HEK293 (cell line): ENCODE measurements at regions not wholly inside any gene's neighbourhood (a gene's known extent, or its start where the extent isn't known, plus 50 kb on each side); places are given as distances from the start of the nearest gene placed in this dataset.

ENCODE experiments used
- CTCF ChIA-PET: fragments of 350-600 bp; formaldehyde crosslinking; extraction: SDS; loops from one replicate; lab custom pipeline; 2021; ENCODE audit warnings: antibody characterized with exemption; lab: Yijun Ruan, JAX
- POLR2A ChIA-PET: fragments of 300-600 bp; formaldehyde crosslinking; extraction: SDS; loops from one replicate; lab custom pipeline; 2020; ENCODE audit warnings: antibody characterized with exemption, inconsistent platforms; lab: Yijun Ruan, JAX
- H3K27ac ChIP-seq: fragments of 200-500 bp; sonication (Bioruptor generic); 2 replicates; pipeline ENCODE4 v1.5.1; 2014; ENCODE audit warnings: low read depth, low read length, control low read depth, inconsistent platforms; ENCODE audit errors: extremely low read depth
- H3K36me3 ChIP-seq, 2 experiments: fragments of 200-500 bp in 1 of 2; sonication (Bioruptor generic) in 1 of 2; 1 replicate in 1 of 2; 2 replicates in 1 of 2; pipeline ENCODE4 v1.5.1; 2014 to 2017; ENCODE audit warnings: inconsistent platforms in 2 of 2, low read length in 2 of 2; ENCODE audit not compliant: control insufficient read depth in 2 of 2, insufficient read depth in 1 of 2
- H3K4me1 ChIP-seq: fragments of 200-500 bp; sonication (Bioruptor generic); 2 replicates; pipeline ENCODE4 v1.5.1; 2014; ENCODE audit warnings: mild to moderate bottlenecking, low read length, inconsistent platforms; ENCODE audit not compliant: control insufficient read depth, insufficient read depth
- H3K4me3 ChIP-seq: 2 replicates; pipeline ENCODE4 v1.5.1; 2011; ENCODE audit warnings: low read depth, mild to moderate bottlenecking, control low read depth, low read length, moderate library complexity
- H3K9me3 ChIP-seq: fragments of 200-500 bp; sonication (Bioruptor generic); 2 replicates; pipeline ENCODE4 v1.5.1; 2014; ENCODE audit warnings: low read depth, low read length, inconsistent platforms; ENCODE audit not compliant: control insufficient read depth, insufficient read depth
- SCRT1 ChIP-seq: fragments of 450-650 bp; formaldehyde crosslinking; IDR thresholded peaks from 2 replicates; pipeline ENCODE4 v1.5.1; 2016; ENCODE audit warnings: missing biosample characterization, missing genetic modification characterization, borderline replicate concordance
- SETDB1 ChIP-seq: IDR thresholded peaks from one replicate; pipeline ENCODE4 v1.6.1; 2017; ENCODE audit warnings: mild to moderate bottlenecking, low read length, moderate library complexity, mixed read lengths; ENCODE audit not compliant: insufficient read length
- SP7 ChIP-seq: fragments of 450-650 bp; formaldehyde crosslinking; IDR thresholded peaks from 2 replicates; pipeline ENCODE4 v1.5.1; 2016; ENCODE audit warnings: missing biosample characterization, missing genetic modification characterization
- YY2 ChIP-seq: fragments of 450-650 bp; formaldehyde crosslinking; IDR thresholded peaks from 2 replicates; pipeline ENCODE4 v1.5.1; 2016; ENCODE audit warnings: missing biosample characterization, missing genetic modification characterization
- ZEB2 ChIP-seq: fragments of 450-650 bp; formaldehyde crosslinking; IDR thresholded peaks from 2 replicates; pipeline ENCODE4 v1.5.1; 2016; ENCODE audit warnings: missing biosample characterization, missing genetic modification characterization
- ZNF138 ChIP-seq: fragments of 450-650 bp; formaldehyde crosslinking; IDR thresholded peaks from 2 replicates; pipeline ENCODE4 v1.5.1; 2016; ENCODE audit warnings: missing biosample characterization, missing genetic modification characterization, borderline replicate concordance
- ZNF2 ChIP-seq: fragments of 450-650 bp; formaldehyde crosslinking; IDR thresholded peaks from 2 replicates; pipeline ENCODE4 v1.5.1; 2016; ENCODE audit warnings: missing biosample characterization, missing genetic modification characterization
- ZNF223 ChIP-seq: fragments of 450-650 bp; formaldehyde crosslinking; IDR thresholded peaks from 2 replicates; pipeline ENCODE4 v1.5.1; 2016; ENCODE audit warnings: missing biosample characterization, missing genetic modification characterization
- ZNF266 ChIP-seq: fragments of 450-650 bp; formaldehyde crosslinking; IDR thresholded peaks from 2 replicates; pipeline ENCODE4 v1.5.1; 2016; ENCODE audit warnings: missing biosample characterization, missing genetic modification characterization, low read depth
- ZNF280C ChIP-seq: fragments of 450-650 bp; formaldehyde crosslinking; IDR thresholded peaks from 2 replicates; pipeline ENCODE4 v1.5.1; 2016; ENCODE audit warnings: missing biosample characterization, missing genetic modification characterization
- ZNF580 ChIP-seq: fragments of 450-650 bp; formaldehyde crosslinking; IDR thresholded peaks from 2 replicates; pipeline ENCODE4 v1.5.1; 2016; ENCODE audit warnings: missing biosample characterization, missing genetic modification characterization
- ZNF621 ChIP-seq: fragments of 450-650 bp; formaldehyde crosslinking; IDR thresholded peaks from 2 replicates; pipeline ENCODE4 v1.5.1; 2017; ENCODE audit warnings: missing biosample characterization, missing genetic modification characterization
- ZNF785 ChIP-seq: fragments of 450-650 bp; formaldehyde crosslinking; IDR thresholded peaks from 2 replicates; pipeline ENCODE4 v1.5.1; 2016; ENCODE audit warnings: missing biosample characterization, missing genetic modification characterization
- ZNF837 ChIP-seq: fragments of 450-650 bp; formaldehyde crosslinking; IDR thresholded peaks from 2 replicates; pipeline ENCODE4 v1.5.1; 2016; ENCODE audit warnings: missing biosample characterization, missing genetic modification characterization
- TF ChIP-seq, protein P1 (sequence below): fragments of 450-650 bp; formaldehyde crosslinking; IDR thresholded peaks from 2 replicates; pipeline ENCODE4 v1.5.1; 2016; ENCODE audit warnings: missing biosample characterization, missing genetic modification characterization, low read depth
- TF ChIP-seq, protein P2 (sequence below): fragments of 450-650 bp; IDR thresholded peaks from 2 replicates; pipeline ENCODE4 v1.5.1; 2018; ENCODE audit warnings: missing biosample characterization, missing genetic modification characterization
- TF ChIP-seq, protein P3 (sequence below): fragments of 450-650 bp; formaldehyde crosslinking; IDR thresholded peaks from 2 replicates; pipeline ENCODE4 v1.5.1; 2016; ENCODE audit warnings: missing biosample characterization, missing genetic modification characterization
- TF ChIP-seq, protein P4 (sequence below): fragments of 450-650 bp; formaldehyde crosslinking; IDR thresholded peaks from 2 replicates; pipeline ENCODE4 v1.5.1; 2016; ENCODE audit warnings: missing biosample characterization, missing genetic modification characterization
- TF ChIP-seq, protein P5 (sequence below): fragments of 450-650 bp; formaldehyde crosslinking; IDR thresholded peaks from 2 replicates; pipeline ENCODE4 v1.5.1; 2016; ENCODE audit warnings: missing biosample characterization, missing genetic modification characterization

DNA sequence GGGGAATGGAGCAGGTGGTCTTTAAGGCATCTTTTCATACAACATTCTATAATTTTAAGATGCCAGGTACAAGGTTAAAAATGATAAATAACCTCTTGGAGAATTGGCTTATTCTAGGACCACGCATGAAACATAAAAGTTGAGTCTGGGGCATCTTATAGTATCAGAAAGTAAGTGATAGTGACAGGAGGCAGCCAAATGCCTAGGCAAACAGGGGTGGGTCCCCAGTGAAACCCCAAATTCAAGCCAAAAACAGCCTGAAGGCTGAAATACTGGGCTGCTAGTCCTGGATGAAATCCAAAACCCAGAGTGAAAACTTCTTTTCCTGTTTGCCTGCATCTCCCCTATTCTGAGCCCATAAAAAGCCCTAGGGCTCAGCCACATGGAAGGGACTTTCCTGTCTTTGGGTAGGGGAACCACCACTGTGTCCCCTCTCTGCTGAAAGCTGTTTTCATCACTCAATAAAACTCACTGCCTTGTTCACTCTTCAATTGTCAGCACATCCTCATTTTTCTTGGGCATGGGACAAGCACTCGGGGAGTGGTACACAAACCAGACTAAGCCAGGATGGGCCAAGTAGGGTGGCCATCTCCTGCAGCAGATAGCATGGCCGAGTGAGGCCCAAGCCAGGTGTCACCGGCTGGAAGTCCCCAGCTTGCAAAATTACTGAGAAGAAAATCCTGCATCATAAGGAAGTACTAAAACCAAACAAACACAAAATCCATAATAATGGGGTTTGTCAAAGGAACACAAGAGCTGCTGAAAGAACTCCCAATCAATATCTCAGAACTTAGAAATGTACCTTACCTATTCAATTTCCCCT, 241.6 kb upstream of the GALNT17 start:
- H3K27ac ChIP-seq, result no peak overlapping the region
- no peaks in the 10 kb centered on the region for H3K9me3 ChIP-seq
- no peaks in the 10 kb centered on the region for H3K36me3 ChIP-seq
- TF ChIP-seq SETDB1, result peak; percentile 42
- TF ChIP-seq, protein P1, sequence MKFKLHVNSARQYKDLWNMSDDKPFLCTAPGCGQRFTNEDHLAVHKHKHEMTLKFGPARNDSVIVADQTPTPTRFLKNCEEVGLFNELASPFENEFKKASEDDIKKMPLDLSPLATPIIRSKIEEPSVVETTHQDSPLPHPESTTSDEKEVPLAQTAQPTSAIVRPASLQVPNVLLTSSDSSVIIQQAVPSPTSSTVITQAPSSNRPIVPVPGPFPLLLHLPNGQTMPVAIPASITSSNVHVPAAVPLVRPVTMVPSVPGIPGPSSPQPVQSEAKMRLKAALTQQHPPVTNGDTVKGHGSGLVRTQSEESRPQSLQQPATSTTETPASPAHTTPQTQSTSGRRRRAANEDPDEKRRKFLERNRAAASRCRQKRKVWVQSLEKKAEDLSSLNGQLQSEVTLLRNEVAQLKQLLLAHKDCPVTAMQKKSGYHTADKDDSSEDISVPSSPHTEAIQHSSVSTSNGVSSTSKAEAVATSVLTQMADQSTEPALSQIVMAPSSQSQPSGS (tag by site-specific recombination), result no peak
- POLR2A ChIA-PET, result no interaction called here
- no peak overlapping the region for H3K4me3 ChIP-seq
- H3K4me1 ChIP-seq, result no peaks in the 10 kb centered on the region
- CTCF ChIA-PET, result interaction anchor here (0.7 kb wide), 1 partner anchor 1711 kb away, joined by 3 read pairs; no protein-coding TSS in a partner anchor

GRCh38 chr7:70893422-70893821, 238.5 kb upstream of the GALNT17 start:
- ChIA-PET CTCF (interaction anchor here (0.7 kb wide), 1 partner anchor 50 kb away, joined by 6 read pairs; no protein-coding TSS in a partner anchor), POLR2A (interaction anchor here (0.6 kb wide), 1 partner anchor 241 kb away, joined by 9 read pairs; no protein-coding TSS in a partner anchor)
- no peak overlapping the region for H3K27ac ChIP-seq
- no peak for TF ChIP-seq ZNF580 (tag by site-specific recombination)
- no peak for TF ChIP-seq ZEB2 (tag by site-specific recombination)
- TF ChIP-seq, protein P2, sequence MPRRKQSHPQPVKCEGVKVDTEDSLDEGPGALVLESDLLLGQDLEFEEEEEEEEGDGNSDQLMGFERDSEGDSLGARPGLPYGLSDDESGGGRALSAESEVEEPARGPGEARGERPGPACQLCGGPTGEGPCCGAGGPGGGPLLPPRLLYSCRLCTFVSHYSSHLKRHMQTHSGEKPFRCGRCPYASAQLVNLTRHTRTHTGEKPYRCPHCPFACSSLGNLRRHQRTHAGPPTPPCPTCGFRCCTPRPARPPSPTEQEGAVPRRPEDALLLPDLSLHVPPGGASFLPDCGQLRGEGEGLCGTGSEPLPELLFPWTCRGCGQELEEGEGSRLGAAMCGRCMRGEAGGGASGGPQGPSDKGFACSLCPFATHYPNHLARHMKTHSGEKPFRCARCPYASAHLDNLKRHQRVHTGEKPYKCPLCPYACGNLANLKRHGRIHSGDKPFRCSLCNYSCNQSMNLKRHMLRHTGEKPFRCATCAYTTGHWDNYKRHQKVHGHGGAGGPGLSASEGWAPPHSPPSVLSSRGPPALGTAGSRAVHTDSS (tag by site-specific recombination), result no peak
- no peak for TF ChIP-seq ZNF223 (tag by site-specific recombination)
- TF ChIP-seq ZNF621 (tag by site-specific recombination), result no peak
- no peak for TF ChIP-seq ZNF266 (tag by site-specific recombination)
- TF ChIP-seq, protein P3, sequence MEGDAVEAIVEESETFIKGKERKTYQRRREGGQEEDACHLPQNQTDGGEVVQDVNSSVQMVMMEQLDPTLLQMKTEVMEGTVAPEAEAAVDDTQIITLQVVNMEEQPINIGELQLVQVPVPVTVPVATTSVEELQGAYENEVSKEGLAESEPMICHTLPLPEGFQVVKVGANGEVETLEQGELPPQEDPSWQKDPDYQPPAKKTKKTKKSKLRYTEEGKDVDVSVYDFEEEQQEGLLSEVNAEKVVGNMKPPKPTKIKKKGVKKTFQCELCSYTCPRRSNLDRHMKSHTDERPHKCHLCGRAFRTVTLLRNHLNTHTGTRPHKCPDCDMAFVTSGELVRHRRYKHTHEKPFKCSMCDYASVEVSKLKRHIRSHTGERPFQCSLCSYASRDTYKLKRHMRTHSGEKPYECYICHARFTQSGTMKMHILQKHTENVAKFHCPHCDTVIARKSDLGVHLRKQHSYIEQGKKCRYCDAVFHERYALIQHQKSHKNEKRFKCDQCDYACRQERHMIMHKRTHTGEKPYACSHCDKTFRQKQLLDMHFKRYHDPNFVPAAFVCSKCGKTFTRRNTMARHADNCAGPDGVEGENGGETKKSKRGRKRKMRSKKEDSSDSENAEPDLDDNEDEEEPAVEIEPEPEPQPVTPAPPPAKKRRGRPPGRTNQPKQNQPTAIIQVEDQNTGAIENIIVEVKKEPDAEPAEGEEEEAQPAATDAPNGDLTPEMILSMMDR (tag by site-specific recombination), result no peak
- no peak for TF ChIP-seq ZNF2 (tag by site-specific recombination)
- TF ChIP-seq, protein P4, sequence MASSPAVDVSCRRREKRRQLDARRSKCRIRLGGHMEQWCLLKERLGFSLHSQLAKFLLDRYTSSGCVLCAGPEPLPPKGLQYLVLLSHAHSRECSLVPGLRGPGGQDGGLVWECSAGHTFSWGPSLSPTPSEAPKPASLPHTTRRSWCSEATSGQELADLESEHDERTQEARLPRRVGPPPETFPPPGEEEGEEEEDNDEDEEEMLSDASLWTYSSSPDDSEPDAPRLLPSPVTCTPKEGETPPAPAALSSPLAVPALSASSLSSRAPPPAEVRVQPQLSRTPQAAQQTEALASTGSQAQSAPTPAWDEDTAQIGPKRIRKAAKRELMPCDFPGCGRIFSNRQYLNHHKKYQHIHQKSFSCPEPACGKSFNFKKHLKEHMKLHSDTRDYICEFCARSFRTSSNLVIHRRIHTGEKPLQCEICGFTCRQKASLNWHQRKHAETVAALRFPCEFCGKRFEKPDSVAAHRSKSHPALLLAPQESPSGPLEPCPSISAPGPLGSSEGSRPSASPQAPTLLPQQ (tag by site-specific recombination), result no peak
- TF ChIP-seq, protein P5, sequence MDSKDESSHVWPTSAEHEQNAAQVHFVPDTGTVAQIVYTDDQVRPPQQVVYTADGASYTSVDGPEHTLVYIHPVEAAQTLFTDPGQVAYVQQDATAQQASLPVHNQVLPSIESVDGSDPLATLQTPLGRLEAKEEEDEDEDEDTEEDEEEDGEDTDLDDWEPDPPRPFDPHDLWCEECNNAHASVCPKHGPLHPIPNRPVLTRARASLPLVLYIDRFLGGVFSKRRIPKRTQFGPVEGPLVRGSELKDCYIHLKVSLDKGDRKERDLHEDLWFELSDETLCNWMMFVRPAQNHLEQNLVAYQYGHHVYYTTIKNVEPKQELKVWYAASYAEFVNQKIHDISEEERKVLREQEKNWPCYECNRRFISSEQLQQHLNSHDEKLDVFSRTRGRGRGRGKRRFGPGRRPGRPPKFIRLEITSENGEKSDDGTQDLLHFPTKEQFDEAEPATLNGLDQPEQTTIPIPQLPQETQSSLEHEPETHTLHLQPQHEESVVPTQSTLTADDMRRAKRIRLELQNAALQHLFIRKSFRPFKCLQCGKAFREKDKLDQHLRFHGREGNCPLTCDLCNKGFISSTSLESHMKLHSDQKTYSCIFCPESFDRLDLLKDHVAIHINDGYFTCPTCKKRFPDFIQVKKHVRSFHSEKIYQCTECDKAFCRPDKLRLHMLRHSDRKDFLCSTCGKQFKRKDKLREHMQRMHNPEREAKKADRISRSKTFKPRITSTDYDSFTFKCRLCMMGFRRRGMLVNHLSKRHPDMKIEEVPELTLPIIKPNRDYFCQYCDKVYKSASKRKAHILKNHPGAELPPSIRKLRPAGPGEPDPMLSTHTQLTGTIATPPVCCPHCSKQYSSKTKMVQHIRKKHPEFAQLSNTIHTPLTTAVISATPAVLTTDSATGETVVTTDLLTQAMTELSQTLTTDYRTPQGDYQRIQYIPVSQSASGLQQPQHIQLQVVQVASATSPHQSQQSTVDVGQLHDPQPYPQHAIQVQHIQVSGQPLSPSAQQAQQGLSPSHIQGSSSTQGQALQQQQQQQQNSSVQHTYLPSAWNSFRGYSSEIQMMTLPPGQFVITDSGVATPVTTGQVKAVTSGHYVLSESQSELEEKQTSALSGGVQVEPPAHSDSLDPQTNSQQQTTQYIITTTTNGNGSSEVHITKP, result no peak
- no peak for TF ChIP-seq SP7 (tag by site-specific recombination)
- no peak for TF ChIP-seq ZNF280C (tag by site-specific recombination)
- TF ChIP-seq ZNF837 (tag by site-specific recombination), result no peak
- TF ChIP-seq YY2 (tag by site-specific recombination), result no peak
- no peak for TF ChIP-seq ZNF138 (tag by site-specific recombination)
- TF ChIP-seq SCRT1 (tag by site-specific recombination), result no peak
- no peak for TF ChIP-seq ZNF785 (tag by site-specific recombination)
- no peak for TF ChIP-seq SETDB1

More at GRCh38 chr7:70893422-70893821, 238.5 kb upstream of the GALNT17 start:
- Histone ChIP-seq H3K9me3 (no peaks in the 10 kb centered on the region), H3K4me1 (no peaks in the 10 kb centered on the region), H3K36me3 (no peaks in the 10 kb centered on the region), H3K4me3 (no peak overlapping the region)
